ENCODE measurements at regions not wholly inside any gene's neighbourhood (a gene's known extent, or its start where the extent isn't known, plus 50 kb on each side); places are given as distances from the start of the nearest gene placed in this dataset.
"Not testable (repeated sequence)": the region's sequence is repeated elsewhere in the genome, so short reads cannot be mapped to it uniquely, and the experiment has no call there.

GRCh38 chr4:34335156-34335555 is 1909.2 kb downstream of the ARAP2 start:
- TF ChIP-seq POLR2A, CTCF, POLR2AphosphoS5 (IDR thresholded peaks at IDR 0.05): not testable (repeated sequence)
